Neuron (in vitro differentiated cells): ENCODE measurements at regions not wholly inside any gene's neighbourhood (a gene's known extent, or its start where the extent isn't known, plus 50 kb on each side); places are given as distances from the start of the nearest gene placed in this dataset.

Experiments used
- H2AFZ ChIP-seq: one replicate; pipeline ENCODE4 v1.6.1; 2013; ENCODE audit warnings: low read depth, mild to moderate bottlenecking, inconsistent platforms, low read length, moderate library complexity
- H3K27me3 ChIP-seq: one replicate; pipeline ENCODE4 v1.6.1; 2013; ENCODE audit warnings: low read length; ENCODE audit not compliant: insufficient read depth
- H3K36me3 ChIP-seq: one replicate; pipeline ENCODE4 v1.6.1; 2013; ENCODE audit warnings: low read length; ENCODE audit not compliant: insufficient read depth
- H3K4me1 ChIP-seq: one replicate; pipeline ENCODE4 v1.6.1; 2013; ENCODE audit warnings: low read length; ENCODE audit not compliant: insufficient read depth
- H3K4me3 ChIP-seq: 2 replicates; pipeline ENCODE4 v1.5.1; 2013; ENCODE audit warnings: mild to moderate bottlenecking, low read length, moderate library complexity
- H3K9me3 ChIP-seq: one replicate; pipeline ENCODE4 v1.6.1; 2013; ENCODE audit warnings: low read length

- Histone ChIP-seq H3K4me3 (peak overlapping the region; percentile 78), H3K27me3 (no peaks in the 10 kb centered on the region), H3K36me3 (no peaks in the 10 kb centered on the region), H2AFZ (peak overlapping the region; percentile 92), H3K4me1 (peaks cover 39% of the 10 kb centered on the region), H3K9me3 (no peaks in the 10 kb centered on the region)
Measured at GRCh38 chr14:73786636-73787485, 64.8 kb upstream of the PTGR2 start.

DNA sequence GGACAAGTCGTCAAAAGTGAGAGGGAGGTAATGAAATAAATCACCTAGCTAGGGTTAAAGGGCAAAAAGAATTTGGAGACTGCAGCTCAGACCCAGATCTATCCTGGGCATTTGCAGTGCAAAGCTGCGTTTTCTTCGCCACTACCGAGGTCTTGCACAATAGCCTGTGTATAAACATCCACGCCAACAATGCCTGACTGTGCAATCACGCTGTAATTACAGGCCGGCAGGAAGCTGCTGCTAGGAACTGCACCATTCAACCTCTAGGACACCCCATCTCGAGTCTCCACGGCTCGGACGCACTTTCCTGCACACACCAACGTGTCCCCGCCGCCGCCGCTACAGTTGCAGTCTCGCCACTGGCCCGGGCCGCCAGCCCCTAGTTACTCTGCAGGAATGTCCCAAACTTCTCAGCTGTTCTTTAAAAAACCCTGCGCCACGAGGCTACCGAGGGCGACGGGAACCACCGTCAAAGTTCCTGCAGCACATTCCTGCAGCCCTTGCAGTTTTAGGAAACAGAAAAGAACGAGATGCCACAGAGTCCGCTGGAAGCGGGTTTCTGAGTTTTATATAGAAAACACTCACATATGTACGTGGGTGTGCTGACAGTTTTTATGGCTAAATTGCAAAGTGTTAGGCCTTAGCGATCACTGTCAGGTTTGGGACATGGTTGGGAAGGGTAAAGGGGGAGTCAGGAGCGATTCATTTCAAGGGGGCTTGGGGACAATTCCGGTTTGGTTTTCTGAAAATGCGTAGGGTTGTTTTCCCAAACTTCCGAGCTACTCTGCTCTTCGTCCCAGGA lies 65.6 kb upstream of the PTGR2 start:
- no peaks in the 10 kb centered on the region for H3K9me3 ChIP-seq
- H3K4me3 ChIP-seq, result peak overlapping the region; percentile 78
- H3K36me3 ChIP-seq, result no peaks in the 10 kb centered on the region
- H3K4me1 ChIP-seq, result peaks cover 39% of the 10 kb centered on the region
- no peaks in the 10 kb centered on the region for H3K27me3 ChIP-seq
- H2AFZ ChIP-seq, result peak overlapping the region; percentile 64

DNA sequence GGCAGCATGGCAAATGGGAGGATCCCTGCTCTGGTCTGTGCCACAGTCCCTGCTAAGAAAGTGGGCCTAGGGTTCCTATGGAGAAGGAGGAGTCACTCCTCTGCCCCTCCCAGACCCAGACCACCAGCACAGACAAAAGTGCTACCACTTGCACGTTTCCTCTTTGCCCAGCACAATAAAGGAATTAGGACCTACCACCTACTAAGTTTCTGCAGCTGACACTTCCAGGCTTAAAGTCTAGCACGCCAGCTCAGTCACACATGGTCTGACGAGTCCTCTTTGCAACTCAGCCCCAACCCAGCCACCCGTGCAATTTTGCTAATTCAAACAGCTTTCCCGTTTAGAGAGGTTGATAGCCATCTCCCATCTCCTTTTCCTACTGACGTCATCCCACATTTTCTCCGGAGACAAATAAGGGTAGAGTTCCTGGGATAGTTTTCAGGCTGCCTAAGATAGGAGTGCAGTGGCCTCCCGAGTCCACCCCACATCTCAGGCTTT lies 66.2 kb upstream of the PTGR2 start:
- H2AFZ ChIP-seq, result no peak overlapping the region
- no peaks in the 10 kb centered on the region for H3K9me3 ChIP-seq
- H3K4me3 ChIP-seq, result peak overlapping the region; percentile 78
- H3K27me3 ChIP-seq, result no peaks in the 10 kb centered on the region
- H3K4me1 ChIP-seq, result peaks cover 39% of the 10 kb centered on the region
- no peaks in the 10 kb centered on the region for H3K36me3 ChIP-seq

DNA sequence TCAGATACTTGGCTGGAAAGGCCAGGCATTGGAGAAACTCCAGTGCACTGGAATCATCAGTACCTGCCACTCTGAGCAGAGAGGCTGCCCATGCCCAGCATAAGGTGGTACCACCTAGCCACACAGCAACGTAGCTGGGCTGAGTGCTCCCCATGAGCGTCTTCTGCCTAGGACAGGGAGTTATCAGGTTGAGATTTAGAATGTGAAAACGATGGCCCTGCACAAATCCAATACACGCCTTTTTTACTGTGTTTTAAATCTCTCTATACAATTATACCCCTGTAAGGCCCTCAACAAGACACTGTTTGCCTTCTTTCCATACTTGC lies 66.7 kb upstream of the PTGR2 start:
- H3K4me3 ChIP-seq, result peak overlapping the region; percentile 78
- H2AFZ ChIP-seq, result no peak overlapping the region
- no peaks in the 10 kb centered on the region for H3K27me3 ChIP-seq
- no peaks in the 10 kb centered on the region for H3K36me3 ChIP-seq
- no peaks in the 10 kb centered on the region for H3K9me3 ChIP-seq
- peaks cover 39% of the 10 kb centered on the region for H3K4me1 ChIP-seq

GRCh38 chr14:73784181-73784987 lies 67.2 kb upstream of the PTGR2 start:
- H2AFZ ChIP-seq, result no peak overlapping the region
- H3K4me3 ChIP-seq, result no peak overlapping the region
- no peaks in the 10 kb centered on the region for H3K36me3 ChIP-seq
- no peaks in the 10 kb centered on the region for H3K27me3 ChIP-seq
- no peaks in the 10 kb centered on the region for H3K9me3 ChIP-seq
- H3K4me1 ChIP-seq, result peaks cover 39% of the 10 kb centered on the region

DNA sequence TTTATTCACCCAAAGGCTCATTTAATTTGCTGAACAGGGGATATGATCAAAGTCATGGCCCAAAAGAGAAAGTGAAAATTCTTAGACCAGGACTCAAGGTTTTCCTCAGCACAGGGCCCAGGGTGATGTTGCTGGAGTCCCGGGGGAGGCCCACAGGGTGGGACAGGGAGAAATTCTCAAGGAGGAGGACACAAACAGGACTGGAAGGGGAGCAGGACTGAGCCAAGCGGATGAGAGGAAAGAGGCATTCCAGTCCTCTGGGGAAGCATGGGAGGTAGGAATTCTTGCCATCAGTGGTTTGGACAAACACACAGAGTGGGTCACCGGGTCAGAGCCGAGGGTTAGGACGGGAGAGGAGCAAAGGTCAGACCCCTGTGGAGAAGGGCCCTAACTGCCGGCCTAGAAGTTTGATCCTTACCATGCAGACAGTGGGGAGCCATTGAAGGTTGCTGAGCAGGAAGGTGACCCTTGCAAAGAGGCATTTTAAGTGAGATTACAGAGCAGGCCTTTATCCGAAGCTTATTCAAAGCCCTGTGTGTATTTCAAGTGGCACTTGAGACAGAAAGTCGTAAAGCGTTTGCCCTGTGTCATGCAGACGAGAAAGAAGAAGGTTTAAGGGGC lies 68.4 kb upstream of the PTGR2 start:
- Histone ChIP-seq H3K4me1 (peaks cover 36% of the 10 kb centered on the region), H3K36me3 (no peaks in the 10 kb centered on the region), H3K9me3 (no peaks in the 10 kb centered on the region), H2AFZ (no peak overlapping the region), H3K4me3 (no peak overlapping the region), H3K27me3 (no peaks in the 10 kb centered on the region)

GRCh38 chr14:73782623-73783022 lies 68.4 kb upstream of the PNMA1 start:
- H3K9me3 ChIP-seq, result no peaks in the 10 kb centered on the region
- no peaks in the 10 kb centered on the region for H3K27me3 ChIP-seq
- H2AFZ ChIP-seq, result no peak overlapping the region
- H3K36me3 ChIP-seq, result no peaks in the 10 kb centered on the region
- H3K4me1 ChIP-seq, result peaks cover 31% of the 10 kb centered on the region
- no peak overlapping the region for H3K4me3 ChIP-seq

GRCh38 chr14:73780896-73781295 lies 66.7 kb upstream of the PNMA1 start:
- Histone ChIP-seq H2AFZ (no peak overlapping the region), H3K4me1 (peaks cover 30% of the 10 kb centered on the region), H3K36me3 (no peaks in the 10 kb centered on the region), H3K9me3 (no peaks in the 10 kb centered on the region), H3K27me3 (no peaks in the 10 kb centered on the region), H3K4me3 (no peak overlapping the region)

DNA sequence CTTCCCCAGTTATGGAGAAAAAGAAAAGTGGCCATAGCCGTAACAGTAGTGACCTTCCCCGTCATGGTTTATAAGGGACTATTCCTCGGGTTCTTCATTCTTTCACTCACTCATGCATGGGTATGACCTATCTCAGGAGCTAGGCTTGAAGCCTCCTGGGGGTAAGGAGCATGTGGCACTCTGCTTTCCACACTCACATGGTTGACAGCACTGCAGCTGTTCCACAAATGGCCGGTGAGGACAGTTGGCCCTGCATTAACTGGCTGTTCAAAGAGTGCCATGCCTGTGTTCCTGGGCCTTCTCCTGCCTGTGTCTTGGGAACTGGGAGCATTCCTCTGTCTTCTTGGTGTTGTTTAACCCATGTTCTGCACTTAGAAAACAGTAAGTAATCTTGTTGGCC lies 66.2 kb upstream of the PNMA1 start:
- no peaks in the 10 kb centered on the region for H3K27me3 ChIP-seq
- H3K4me3 ChIP-seq, result no peak overlapping the region
- H3K9me3 ChIP-seq, result no peaks in the 10 kb centered on the region
- no peaks in the 10 kb centered on the region for H3K36me3 ChIP-seq
- H3K4me1 ChIP-seq, result peaks cover 25% of the 10 kb centered on the region
- no peak overlapping the region for H2AFZ ChIP-seq

DNA sequence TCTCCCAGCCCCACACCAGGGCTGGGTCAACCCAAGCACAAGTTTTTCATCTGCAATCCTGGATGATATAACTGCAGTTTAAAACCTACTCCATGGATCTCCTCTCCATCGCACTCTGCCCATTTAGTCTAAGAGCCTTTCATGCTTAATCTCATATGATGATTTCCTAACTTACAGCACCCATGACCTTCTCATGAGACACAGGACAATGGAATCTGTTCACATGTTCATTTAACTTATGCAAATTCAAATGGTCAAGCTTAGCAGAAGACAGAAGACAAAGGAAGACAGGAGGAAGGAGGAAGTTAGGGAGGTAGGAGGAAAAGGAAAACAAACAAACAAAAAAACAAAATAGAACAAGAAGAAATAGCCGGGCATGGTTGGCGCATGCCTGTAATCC lies 64.6 kb upstream of the PNMA1 start:
- no peaks in the 10 kb centered on the region for H3K9me3 ChIP-seq
- H3K36me3 ChIP-seq, result no peaks in the 10 kb centered on the region
- H3K4me1 ChIP-seq, result peaks cover 8% of the 10 kb centered on the region
- no peaks in the 10 kb centered on the region for H3K27me3 ChIP-seq
- H3K4me3 ChIP-seq, result no peak overlapping the region
- H2AFZ ChIP-seq, result no peak overlapping the region

GRCh38 chr14:73777420-73777819 lies 63.2 kb upstream of the PNMA1 start:
- H3K27me3 ChIP-seq, result no peaks in the 10 kb centered on the region

DNA sequence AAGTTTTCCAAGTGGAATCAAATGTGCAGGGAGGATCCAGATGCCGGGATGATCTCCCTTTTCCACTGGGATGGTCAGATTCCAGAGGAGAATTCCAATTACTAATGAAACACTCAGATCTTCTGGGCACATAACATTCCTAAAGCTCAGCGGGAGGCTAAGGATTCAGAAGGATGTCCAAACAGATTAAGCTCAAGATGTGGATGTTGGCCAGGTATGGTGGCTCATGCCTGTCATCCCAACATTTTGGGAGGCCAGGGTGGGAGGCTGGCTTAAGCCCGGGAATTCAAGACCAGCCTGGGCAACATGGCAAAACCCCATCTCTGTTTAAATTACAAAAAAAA lies 62.0 kb upstream of the PNMA1 start:
- Histone ChIP-seq H3K27me3 (no peaks in the 10 kb centered on the region), H3K36me3 (no peaks in the 10 kb centered on the region), H3K4me1 (peaks cover 7% of the 10 kb centered on the region), H3K9me3 (no peaks in the 10 kb centered on the region), H2AFZ (no peak overlapping the region), H3K4me3 (no peak overlapping the region)

More at GRCh38 chr14:73777420-73777819, 63.2 kb upstream of the PNMA1 start:
- no peak overlapping the region for H2AFZ ChIP-seq
- no peak overlapping the region for H3K4me3 ChIP-seq
- no peaks in the 10 kb centered on the region for H3K9me3 ChIP-seq
- H3K36me3 ChIP-seq, result no peaks in the 10 kb centered on the region
- H3K4me1 ChIP-seq, result no peaks in the 10 kb centered on the region
